ENCODE measurements at regions not wholly inside any gene's neighbourhood (a gene's known extent, or its start where the extent isn't known, plus 50 kb on each side); places are given as distances from the start of the nearest gene placed in this dataset.

DNA sequence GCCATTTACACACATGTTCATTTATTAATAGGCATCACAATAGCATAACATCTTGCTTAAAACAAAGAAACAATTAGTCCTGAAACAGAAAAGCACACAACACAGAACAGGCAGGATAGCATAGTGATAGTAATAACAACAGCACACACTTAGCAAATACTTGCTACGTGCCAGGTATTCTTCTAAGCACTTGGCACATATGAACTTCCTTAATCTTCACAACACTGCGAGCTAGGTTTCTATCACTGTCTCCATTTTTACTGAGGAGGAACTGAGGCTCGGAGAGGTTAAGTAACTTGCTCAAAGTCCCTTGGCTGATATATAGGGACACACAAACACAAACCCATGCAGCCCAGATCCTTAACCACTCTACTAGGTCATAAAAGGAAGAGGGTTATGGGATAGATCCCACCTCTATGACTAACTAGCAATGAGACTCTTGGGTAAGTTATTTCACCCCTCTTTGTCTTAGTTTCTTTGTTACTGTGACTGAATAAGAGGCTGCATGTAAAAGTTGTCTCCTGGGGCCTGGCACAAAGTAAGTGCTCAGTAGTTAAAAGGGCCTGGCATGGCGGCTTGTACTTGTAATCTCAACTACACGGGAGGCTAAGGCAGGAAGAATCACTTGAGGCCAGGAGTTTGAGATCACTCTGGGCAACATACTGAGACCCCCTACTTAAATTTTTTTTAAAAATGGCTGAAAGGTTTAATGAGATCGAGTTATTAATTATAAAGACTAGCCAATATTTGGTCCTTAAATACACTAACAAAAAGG, 181.0 kb upstream of the RHOBTB1 start:
- CTCF ChIA-PET, result interaction anchor here (1.2 to 2.9 kb wide), 2 partner anchors 8 to 16 kb away, joined by 3 to 15 read pairs; no protein-coding TSS in a partner anchor

DNA sequence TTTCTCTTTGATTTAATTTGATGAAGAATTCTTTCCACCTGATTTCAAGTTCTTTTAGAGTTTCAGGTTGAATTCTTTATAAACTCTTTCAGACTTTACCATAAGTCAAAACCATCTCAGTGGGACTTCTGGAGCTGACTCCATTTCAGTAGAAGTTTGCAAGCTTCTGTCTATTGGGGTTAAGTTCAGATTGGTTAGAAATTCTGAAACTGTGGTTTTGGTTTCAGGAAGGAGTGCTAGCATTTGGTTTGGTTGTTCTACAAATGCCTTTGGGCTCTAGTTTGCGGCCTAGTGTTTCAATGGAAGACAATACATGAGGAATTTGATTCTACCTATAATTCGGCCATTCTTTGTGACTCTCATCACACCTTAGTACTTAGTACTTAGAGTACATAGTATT, 176.8 kb upstream of the RHOBTB1 start:
- CTCF ChIA-PET, result interaction anchor here (2.3 kb wide), 1 partner anchor 20 kb away, joined by 8 read pairs; no protein-coding TSS in a partner anchor
- Histone ChIP-seq H3K79me2 (ENCODE audit: control insufficient read depth, insufficient read depth, low read length) (no peaks in the 10 kb centered on the region), H2AFZ (ENCODE audit: insufficient read depth, low read depth, low read length, poor library complexity, severe bottlenecking) (no peak overlapping the region), H3K4me1 (ENCODE audit: control insufficient read depth in 2 of 2, insufficient read depth in 2 of 2, low read length in 2 of 2) (peaks cover 26 to 33% of the 10 kb centered on the region in 2 donors), H3K27ac (ENCODE audit: low read length in 2 of 2) (no peak overlapping the region), H3K4me3 (ENCODE audit: control extremely low read depth in 1 of 5, extremely low read depth in 1 of 5, insufficient read depth in 1 of 5, low read depth in 2 of 5, low read length in 4 of 5) (no peak overlapping the region), H3K27me3 (replicated peaks in 1 of 4; ENCODE audit: control extremely low read depth in 1 of 4, control insufficient read depth in 3 of 4, insufficient read depth in 4 of 4, low read length in 3 of 4) (peaks cover 0 to 4% (median 0%) of the 10 kb centered on the region in 4 experiments), H3K9me3 (ENCODE audit: control extremely low read depth in 1 of 3, control insufficient read depth in 2 of 3, insufficient read depth in 1 of 3, low read length in 2 of 3) (no peaks in the 10 kb centered on the region), H3K9ac (ENCODE audit: low read length) (no peak overlapping the region), H3K36me3 (replicated peaks in 1 of 2; ENCODE audit: control extremely low read depth in 1 of 2, control insufficient read depth in 1 of 2, extremely low read depth in 1 of 2, insufficient read depth in 2 of 2, low read length in 1 of 2) (no peaks in the 10 kb centered on the region), H3K4me2 (replicated peaks; ENCODE audit: low read depth, low read length, poor library complexity, severe bottlenecking) (no peak overlapping the region), H4K20me1 (ENCODE audit: control insufficient read depth, insufficient read depth, low read length, poor library complexity, severe bottlenecking) (no peaks in the 10 kb centered on the region)
- POLR2A ChIA-PET, result no interaction called here
- no peaks in the 10 kb centered on the region for H3K9me3 Mint-ChIP-seq (ENCODE audit: insufficient read depth)
- H3K4me1 Mint-ChIP-seq, result peaks cover 33% of the 10 kb centered on the region
- TF ChIP-seq, protein P1, sequence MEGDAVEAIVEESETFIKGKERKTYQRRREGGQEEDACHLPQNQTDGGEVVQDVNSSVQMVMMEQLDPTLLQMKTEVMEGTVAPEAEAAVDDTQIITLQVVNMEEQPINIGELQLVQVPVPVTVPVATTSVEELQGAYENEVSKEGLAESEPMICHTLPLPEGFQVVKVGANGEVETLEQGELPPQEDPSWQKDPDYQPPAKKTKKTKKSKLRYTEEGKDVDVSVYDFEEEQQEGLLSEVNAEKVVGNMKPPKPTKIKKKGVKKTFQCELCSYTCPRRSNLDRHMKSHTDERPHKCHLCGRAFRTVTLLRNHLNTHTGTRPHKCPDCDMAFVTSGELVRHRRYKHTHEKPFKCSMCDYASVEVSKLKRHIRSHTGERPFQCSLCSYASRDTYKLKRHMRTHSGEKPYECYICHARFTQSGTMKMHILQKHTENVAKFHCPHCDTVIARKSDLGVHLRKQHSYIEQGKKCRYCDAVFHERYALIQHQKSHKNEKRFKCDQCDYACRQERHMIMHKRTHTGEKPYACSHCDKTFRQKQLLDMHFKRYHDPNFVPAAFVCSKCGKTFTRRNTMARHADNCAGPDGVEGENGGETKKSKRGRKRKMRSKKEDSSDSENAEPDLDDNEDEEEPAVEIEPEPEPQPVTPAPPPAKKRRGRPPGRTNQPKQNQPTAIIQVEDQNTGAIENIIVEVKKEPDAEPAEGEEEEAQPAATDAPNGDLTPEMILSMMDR (IDR thresholded peaks at IDR 0.05), result no peak
- no peak for TF ChIP-seq EZH2 (IDR thresholded peaks at IDR 0.05; ENCODE audit: borderline replicate concordance, insufficient read depth, low read depth, low read length, poor library complexity, severe bottlenecking)
- peaks cover 7% of the 10 kb centered on the region for H3K27me3 Mint-ChIP-seq
- DNase-seq (no peak), ATAC-seq (ENCODE audit: low read depth) (no peak)
- intact Hi-C loops (cut with micrococcal nuclease), result no loop called here
- H3K4me3 Mint-ChIP-seq, result no peak overlapping the region
- WGBS (ENCODE audit: insufficient coverage), result no CpG with 5 or more reads among the region's 2 CpGs
- H3K27ac Mint-ChIP-seq, result no peak overlapping the region

More for the DNA sequence above, 181.0 kb upstream of the RHOBTB1 start:
- peak overlapping the region; percentile 72 for H3K27ac Mint-ChIP-seq
- WGBS (ENCODE audit: insufficient coverage), result 100% methylated on average over 2 of the region's 6 CpGs
- H3K4me3 ChIP-seq (ENCODE audit: control extremely low read depth in 1 of 5, extremely low read depth in 1 of 5, insufficient read depth in 1 of 5, low read depth in 2 of 5, low read length in 4 of 5), result peak overlapping the region in 2 of 5 experiments; percentile 5 to 52
- no peaks in the 10 kb centered on the region for H3K36me3 ChIP-seq (replicated peaks in 1 of 2; ENCODE audit: control extremely low read depth in 1 of 2, control insufficient read depth in 1 of 2, extremely low read depth in 1 of 2, insufficient read depth in 2 of 2, low read length in 1 of 2)
- H3K9ac ChIP-seq (ENCODE audit: low read length), result peak overlapping the region; percentile 36
- H2AFZ ChIP-seq (ENCODE audit: insufficient read depth, low read depth, low read length, poor library complexity, severe bottlenecking), result peak overlapping the region; percentile 70
- peak overlapping the region; percentile 63 for H3K4me3 Mint-ChIP-seq
- no peaks in the 10 kb centered on the region for H3K27me3 ChIP-seq (replicated peaks in 1 of 4; ENCODE audit: control extremely low read depth in 1 of 4, control insufficient read depth in 3 of 4, insufficient read depth in 4 of 4, low read length in 3 of 4)
- peak overlapping the region; percentile 16 to 59 for H3K27ac ChIP-seq (ENCODE audit: low read length in 2 of 2)
- H3K9me3 ChIP-seq (ENCODE audit: control extremely low read depth in 1 of 3, control insufficient read depth in 2 of 3, insufficient read depth in 1 of 3, low read length in 2 of 3), result peaks cover 0 to 2% (median 0%) of the 10 kb centered on the region in 3 donors
- H3K4me1 Mint-ChIP-seq, result peaks cover 45% of the 10 kb centered on the region
- DNase-seq (peak; percentile 55), ATAC-seq (ENCODE audit: low read depth) (peak; percentile 44)
- H4K20me1 ChIP-seq (ENCODE audit: control insufficient read depth, insufficient read depth, low read length, poor library complexity, severe bottlenecking), result no peaks in the 10 kb centered on the region
- H3K27me3 Mint-ChIP-seq, result no peaks in the 10 kb centered on the region
- H3K9me3 Mint-ChIP-seq (ENCODE audit: insufficient read depth), result no peaks in the 10 kb centered on the region
- TF ChIP-seq, protein P1 (IDR thresholded peaks at IDR 0.05), result no peak
- no peak for TF ChIP-seq EZH2 (IDR thresholded peaks at IDR 0.05; ENCODE audit: borderline replicate concordance, insufficient read depth, low read depth, low read length, poor library complexity, severe bottlenecking)
- H3K4me2 ChIP-seq (replicated peaks; ENCODE audit: low read depth, low read length, poor library complexity, severe bottlenecking), result peak overlapping the region; percentile 63
- POLR2A ChIA-PET, result no interaction called here
- H3K79me2 ChIP-seq (ENCODE audit: control insufficient read depth, insufficient read depth, low read length), result no peaks in the 10 kb centered on the region
- peaks cover 36 to 43% of the 10 kb centered on the region in 2 donors for H3K4me1 ChIP-seq (ENCODE audit: control insufficient read depth in 2 of 2, insufficient read depth in 2 of 2, low read length in 2 of 2)
- intact Hi-C loops (cut with micrococcal nuclease), result loop anchor here (2.0 to 5.0 kb wide), 2 partner anchors 16 to 33 kb away; no protein-coding TSS in a partner anchor

All from B cell (primary cell).